Umbilical cord (tissue), 1 donor: ENCODE measurements at regions not wholly inside any gene's neighbourhood (a gene's known extent, or its start where the extent isn't known, plus 50 kb on each side); places are given as distances from the start of the nearest gene placed in this dataset.
"Not testable (repeated sequence)": the region's sequence is repeated elsewhere in the genome, so short reads cannot be mapped to it uniquely, and the experiment has no call there.

Experiments used
- DNase-seq: peaks from one replicate; pipeline ENCODE4 v3.0.0-alpha.2; 2015; ENCODE audit warnings: low spot score

- DNase-seq = no peak
Measured at GRCh38 chr12:131213896-131214442, 260.3 kb downstream of the ADGRD1 start.

GRCh38 chr12:131214936-131215335 lies 261.2 kb downstream of the ADGRD1 start:
- not testable (repeated sequence) for DNase-seq

- not testable (repeated sequence) for DNase-seq
Measured at GRCh38 chr12:131216587-131216986, 262.9 kb downstream of the ADGRD1 start.

GRCh38 chr12:131217024-131217586 lies 263.4 kb downstream of the ADGRD1 start:
- no peak for DNase-seq

- peak; percentile 40 for DNase-seq
Measured at GRCh38 chr12:131218026-131218922, 264.6 kb downstream of the ADGRD1 start.

GRCh38 chr12:131218923-131219669 lies 265.4 kb downstream of the ADGRD1 start:
- DNase-seq = no peak

GRCh38 chr12:131219670-131220330 lies 266.1 kb downstream of the ADGRD1 start:
- no peak for DNase-seq

GRCh38 chr12:131220331-131220685 lies 266.6 kb downstream of the ADGRD1 start:
- DNase-seq = no peak

- DNase-seq = no peak
Measured at GRCh38 chr12:131221061-131221956, 267.6 kb downstream of the ADGRD1 start.

- DNase-seq = no peak
Measured at GRCh38 chr12:131221957-131222328, 268.2 kb downstream of the ADGRD1 start.

GRCh38 chr12:131222329-131223139 lies 268.8 kb downstream of the ADGRD1 start:
- DNase-seq = peak; percentile 59

- no peak for DNase-seq
Measured at GRCh38 chr12:131223171-131223761, 269.6 kb downstream of the ADGRD1 start.

GRCh38 chr12:131223791-131224225 lies 270.1 kb downstream of the ADGRD1 start:
- no peak for DNase-seq

GRCh38 chr12:131224226-131225065 lies 270.7 kb downstream of the ADGRD1 start:
- DNase-seq = not testable (repeated sequence)

- DNase-seq = not testable (repeated sequence)
Measured at GRCh38 chr12:131225066-131225380, 271.3 kb downstream of the ADGRD1 start.

GRCh38 chr12:131226345-131227265 lies 272.9 kb downstream of the ADGRD1 start:
- no peak for DNase-seq

GRCh38 chr12:131227641-131228040 lies 273.9 kb downstream of the ADGRD1 start:
- not testable (repeated sequence) for DNase-seq
